ENCODE measurements at regions not wholly inside any gene's neighbourhood (a gene's known extent, or its start where the extent isn't known, plus 50 kb on each side); places are given as distances from the start of the nearest gene placed in this dataset.

- TF ChIP-seq GATA2 (IDR thresholded peaks at IDR 0.05; ENCODE audit: low read depth, low read length) (no peak), GATA3 (IDR thresholded peaks at IDR 0.05; ENCODE audit: low read depth, low read length) (no peak)
Observed at GRCh38 chr13:50384724-50385123, 369.5 kb downstream of the KCNRG start.

Measured in SH-SY5Y (cell line).